ENCODE measurements at regions not wholly inside any gene's neighbourhood (a gene's known extent, or its start where the extent isn't known, plus 50 kb on each side); places are given as distances from the start of the nearest gene placed in this dataset.
"Not testable (repeated sequence)": the region's sequence is repeated elsewhere in the genome, so short reads cannot be mapped to it uniquely, and the experiment has no call there.

DNA sequence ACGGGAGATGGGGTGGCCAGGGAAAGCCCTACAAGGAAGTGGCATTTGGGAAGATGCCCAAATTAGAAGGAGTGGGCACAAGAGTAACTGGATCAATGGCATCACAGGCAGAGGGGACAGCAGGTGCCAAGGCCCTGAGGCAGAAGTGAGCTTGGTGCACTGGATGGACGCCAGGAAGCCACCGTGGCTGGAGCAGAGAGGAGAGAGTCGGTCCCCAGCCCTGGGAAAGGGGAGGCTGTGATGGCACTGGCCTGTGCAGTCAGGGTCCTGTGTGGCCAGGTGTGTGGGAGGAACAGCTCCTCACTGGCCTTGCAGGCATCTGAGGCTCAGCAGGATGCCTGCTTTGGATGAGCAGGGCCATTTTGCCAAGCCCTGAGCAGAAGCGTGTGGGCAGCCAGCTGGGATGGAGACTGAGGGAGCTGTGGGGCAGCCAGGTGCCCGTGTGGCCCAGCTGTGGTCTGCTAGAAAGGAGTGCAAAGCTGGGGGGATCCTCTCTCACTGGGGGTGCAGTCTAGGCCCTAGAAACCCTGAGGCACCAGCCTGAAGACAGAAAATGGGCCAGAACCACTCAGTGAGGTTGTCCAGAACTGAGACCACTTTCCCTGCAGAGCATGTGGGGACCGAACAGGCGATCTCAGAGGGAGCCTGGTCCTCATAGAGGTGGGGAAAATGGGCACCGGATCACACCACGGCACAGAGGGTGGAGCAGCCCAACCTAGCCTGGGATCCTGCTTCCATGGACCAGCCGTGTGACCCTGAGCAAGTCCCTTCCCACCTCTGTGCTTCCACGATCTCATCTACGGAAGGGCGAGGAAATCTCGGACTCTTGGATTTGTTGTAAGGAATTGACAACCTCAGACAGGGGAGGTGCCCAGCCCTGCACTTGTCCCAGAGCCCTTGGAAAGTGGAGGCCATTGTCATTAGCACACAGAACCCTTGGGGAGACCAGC lies 78.6 kb upstream of the RTL6 start:
- no peak for DNase-seq (ENCODE audit: low read depth, low spot score)

DNA sequence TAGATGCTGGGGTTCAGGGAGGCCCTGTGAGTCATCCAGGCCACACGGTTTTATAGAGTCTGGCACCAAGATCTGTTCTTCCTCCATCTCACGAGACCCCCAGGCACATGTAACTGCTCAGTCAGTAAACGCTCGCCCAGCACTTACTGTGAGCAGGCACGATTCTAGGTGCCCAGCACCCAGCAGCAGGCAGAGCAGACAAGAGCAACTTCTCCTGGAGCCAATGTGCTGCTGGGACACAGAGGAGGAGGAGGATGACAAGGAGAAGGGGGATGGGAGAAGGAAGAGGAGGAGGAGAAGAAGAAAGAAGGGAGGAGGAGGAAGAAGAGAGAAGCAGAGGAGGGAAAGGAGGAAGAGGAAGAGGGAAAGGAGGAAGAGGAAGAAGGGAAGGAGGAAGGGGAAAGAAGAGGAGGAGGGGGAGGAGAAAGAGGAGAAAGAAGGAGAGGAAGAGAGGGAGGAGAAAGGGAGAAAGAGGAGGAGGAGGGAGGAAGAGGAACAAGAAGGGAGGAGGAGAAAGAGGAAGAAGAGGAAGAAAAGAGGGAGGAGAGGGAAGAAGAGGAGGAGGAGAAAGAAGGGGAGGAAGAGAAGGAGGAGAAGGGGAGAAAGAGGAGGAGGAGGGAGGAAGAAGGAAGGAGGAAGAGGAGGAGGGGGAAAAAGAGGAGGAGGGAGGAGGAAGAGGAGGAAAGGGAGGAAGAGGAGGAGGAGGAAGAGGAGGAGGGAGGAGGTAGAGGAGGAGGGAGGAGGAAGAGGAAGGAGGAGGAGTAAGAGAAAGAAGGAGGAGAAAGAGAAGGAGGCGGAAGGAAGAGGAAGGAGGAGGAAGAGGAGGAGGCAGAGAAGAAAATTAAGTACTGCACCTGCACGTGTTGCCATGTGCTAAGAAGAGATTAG lies 77.6 kb upstream of the RTL6 start:
- DNase-seq (ENCODE audit: low read depth, low spot score): no peak

DNA sequence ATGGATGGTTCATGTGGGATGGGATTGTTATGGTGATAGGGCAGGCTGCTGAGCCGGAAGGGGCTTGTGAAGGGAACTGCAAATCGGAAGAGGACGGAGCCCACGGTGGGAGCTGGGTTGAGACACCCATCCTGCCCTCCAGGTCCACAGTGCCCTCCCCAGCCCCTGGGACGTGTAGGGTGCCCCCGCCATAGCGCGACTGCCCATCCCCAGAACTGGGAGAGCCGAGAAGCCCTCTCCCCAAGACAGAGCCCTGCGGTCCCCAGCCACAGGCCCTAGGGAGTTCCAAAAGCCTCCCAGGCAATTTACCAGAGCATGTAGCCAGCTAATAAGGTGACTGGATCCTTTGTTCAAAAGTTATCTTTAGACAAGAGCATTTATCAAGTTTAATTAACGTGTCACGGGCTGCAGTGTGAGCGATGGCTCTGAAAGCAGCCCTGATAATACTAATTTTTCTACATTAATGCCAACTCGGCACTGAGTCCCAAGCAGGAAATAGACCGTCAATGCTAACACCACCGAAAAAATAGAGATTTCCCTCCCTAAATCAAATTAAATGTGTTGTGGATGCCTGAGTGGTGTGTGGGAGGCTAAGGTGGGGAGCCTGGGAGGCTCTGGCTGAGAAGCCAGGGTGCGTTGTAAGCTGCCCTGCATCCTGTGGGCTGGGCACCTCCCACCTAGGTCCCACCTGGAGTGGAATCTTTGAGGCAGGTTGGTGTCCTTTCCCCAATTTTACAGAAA lies 76.8 kb upstream of the RTL6 start:
- DNase-seq (ENCODE audit: low read depth, low spot score): no peak

DNA sequence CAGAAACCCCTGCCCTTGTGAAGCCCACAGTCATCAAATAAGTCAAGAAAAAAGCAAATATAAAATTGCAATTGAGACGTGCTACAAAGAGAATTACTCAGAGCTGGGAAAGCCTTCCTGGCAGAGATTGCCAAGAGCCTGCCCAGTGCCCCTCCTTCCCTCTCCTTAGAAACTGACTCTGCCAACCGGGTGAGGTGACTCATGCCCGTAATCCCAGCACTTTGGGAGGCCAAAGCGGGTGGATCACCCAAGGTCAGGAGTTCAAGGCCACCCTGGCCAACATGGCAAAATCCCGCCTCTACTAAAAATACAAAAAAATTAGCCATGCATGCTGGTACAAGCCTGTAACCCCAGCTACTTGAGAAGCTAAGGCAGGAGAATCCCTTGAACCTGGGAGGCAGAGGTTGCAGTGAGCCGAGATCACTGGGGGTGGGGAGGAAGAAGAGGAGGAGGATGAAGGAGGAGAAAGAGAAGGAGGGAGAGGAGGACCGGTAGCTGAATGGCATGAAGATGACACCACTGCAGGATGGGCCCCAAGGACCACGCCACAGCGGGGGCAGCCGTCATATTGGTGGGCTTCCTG lies 76.1 kb upstream of the RTL6 start:
- DNase-seq (ENCODE audit: low read depth, low spot score): no peak

DNA sequence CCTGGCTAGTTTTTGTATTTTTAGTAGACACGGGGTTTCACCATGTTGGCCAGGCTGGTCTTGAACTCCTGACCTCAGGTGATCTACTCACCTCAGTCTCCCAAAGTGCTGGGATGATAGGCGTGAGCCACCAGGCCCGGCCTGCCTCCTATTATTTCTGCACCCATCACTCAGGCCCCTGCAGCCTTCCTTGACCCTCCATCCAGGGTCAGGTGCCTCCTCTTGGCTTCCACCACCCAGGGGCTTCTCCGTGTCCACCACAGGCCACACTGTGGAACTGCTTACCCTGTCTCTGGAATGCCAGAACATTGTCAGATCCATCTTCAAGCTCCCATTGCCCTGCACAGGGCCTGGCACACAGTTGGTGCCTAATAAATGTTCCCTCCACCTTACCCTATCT lies 75.4 kb upstream of the RTL6 start:
- DNase-seq (ENCODE audit: low read depth, low spot score): no peak

DNA sequence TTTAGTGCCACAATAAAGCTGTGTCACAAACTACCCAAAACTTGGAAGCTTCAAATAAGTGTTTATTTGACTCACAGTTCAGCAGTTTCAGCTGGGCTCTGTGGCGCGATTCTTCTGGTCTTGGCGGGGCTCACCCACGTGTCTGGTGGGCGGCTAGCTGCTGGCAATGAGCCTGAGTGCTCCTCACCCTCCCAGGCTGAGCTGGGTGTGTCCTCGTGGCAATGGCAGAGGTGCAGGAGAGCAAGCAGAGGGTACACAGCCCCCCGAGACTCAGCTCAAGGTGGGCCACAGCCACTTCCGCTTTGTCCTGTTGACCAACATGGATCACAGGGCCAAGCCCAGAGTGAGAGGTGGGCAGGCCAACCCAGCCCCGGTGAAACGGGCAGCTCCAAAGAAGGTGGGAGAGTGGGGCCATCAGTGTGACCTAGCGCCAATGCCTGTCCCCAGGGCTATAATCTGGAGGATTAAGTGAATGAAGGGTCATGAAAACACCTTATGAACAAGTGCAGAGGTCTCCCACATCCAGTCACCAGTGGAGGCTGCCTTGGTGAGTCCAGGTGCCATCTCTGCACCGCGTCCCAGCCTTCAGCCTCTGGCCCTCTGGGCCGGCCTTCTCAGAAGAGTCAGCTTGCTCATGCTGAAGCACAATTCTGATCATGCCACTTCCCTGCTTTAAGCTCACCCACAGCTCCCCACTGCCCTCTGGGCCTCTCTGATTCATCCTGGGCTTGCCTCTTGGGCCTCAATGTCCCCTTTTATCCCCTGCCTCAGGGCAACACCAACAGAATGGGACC lies 74.6 kb upstream of the RTL6 start:
- no peak for DNase-seq (ENCODE audit: low read depth, low spot score)

DNA sequence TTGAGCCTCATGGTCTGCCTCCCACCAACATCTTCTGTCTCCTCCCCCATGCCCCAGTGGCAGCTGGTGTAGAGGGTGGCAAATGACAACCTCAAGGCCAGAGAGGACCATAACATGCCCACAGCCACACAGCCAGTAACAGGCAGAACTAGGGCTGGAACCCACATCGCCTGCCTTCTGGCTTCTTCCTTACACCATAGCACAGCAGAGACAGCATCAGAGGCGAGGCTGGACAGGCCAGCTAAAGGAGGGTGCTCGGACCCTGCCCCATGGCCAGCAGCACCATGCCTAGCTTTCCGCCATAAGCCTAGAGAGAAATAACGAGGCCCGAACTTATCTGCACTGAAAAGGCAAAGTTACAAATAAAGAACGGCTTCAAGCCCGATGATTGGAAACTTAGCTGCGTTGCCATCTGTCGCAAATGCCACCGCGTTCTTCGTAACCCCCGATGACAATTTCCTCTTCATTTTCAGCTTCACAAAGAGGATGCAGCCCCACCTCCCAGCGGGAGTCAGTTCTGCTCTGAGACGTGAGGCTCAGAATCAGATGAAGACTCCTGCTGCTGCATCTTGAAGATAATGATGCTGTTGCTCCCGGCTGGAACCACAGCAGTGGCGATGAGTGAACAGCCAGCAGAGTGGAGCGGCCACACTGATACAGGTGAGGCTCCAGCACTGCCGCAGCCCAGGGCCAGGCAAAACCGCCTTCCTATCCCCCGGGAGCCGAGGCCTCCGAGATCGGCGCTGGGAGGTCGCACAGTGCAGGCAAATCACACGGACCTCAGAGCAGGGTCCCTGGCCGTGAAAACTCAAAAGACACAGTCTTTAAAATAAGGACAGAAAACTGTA lies 73.8 kb upstream of the RTL6 start:
- no peak for DNase-seq (ENCODE audit: low read depth, low spot score)

DNA sequence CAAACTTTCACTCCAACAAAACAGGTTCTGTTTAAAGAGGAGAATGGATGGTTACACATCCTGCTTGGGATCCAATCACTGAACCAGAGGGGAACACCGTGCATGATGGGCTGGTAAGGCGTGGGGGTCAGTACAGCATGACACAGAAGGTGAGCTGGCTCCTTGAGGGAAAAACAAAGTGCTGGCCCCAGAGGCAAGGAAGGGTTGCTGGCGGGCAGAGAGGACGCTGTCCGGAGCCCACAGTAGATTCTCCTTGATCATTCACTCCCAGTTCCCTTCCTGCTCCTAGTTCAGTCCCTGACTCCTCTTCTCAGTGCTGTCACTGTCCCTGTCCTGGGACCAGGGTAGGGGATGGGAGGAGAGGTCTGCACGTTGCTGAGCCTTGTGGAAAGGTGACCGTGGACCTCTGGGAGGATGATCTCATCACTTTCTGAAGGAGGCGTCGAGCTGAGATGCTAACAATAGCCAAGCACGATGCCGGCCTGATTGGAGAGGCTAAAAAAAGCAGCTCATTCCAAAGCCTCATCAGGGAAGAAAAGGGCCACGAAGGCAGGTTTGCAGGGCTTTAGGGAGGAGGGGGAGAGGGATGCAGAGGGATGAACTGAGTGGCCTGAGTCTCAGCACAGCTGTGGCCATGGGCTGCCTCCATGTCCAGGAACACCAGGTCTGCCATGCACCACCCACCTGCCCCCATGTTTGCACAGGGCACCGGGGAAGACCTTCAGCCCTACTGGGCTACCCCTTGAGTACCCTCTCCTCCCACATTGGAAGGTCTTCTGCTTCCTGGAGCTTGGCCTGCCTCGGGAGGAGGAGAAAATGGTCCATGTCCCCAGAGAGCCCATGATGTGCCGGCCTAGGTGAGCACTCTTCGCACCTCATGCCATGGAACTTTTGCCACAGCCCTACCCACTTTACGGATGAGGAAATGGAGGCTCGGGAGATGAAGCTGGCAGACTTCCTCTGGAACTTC lies 72.7 kb upstream of the RTL6 start:
- DNase-seq (ENCODE audit: low read depth, low spot score): no peak

DNA sequence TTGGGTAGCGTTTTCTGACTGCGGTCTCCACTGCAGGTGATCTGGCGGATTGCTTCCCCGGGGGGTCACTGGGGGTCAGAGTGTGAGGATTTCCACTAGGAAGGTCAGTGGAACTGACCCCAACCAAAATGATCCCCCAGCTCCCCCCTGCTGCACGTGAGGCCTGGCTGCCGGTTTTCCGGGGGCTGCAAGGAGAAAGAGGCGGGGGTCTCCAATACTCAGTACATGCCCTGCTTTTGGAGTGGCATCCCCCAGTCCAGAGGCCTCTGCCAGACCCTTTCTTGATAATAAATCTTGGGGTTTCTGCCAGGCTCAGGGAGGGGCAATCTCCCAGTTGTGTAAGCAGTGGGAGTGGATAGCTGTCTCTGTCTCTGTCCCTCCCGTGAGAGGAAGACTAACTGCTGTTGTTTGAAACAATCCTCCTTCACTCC lies 71.5 kb upstream of the RTL6 start:
- no peak for DNase-seq (ENCODE audit: low read depth, low spot score)

DNA sequence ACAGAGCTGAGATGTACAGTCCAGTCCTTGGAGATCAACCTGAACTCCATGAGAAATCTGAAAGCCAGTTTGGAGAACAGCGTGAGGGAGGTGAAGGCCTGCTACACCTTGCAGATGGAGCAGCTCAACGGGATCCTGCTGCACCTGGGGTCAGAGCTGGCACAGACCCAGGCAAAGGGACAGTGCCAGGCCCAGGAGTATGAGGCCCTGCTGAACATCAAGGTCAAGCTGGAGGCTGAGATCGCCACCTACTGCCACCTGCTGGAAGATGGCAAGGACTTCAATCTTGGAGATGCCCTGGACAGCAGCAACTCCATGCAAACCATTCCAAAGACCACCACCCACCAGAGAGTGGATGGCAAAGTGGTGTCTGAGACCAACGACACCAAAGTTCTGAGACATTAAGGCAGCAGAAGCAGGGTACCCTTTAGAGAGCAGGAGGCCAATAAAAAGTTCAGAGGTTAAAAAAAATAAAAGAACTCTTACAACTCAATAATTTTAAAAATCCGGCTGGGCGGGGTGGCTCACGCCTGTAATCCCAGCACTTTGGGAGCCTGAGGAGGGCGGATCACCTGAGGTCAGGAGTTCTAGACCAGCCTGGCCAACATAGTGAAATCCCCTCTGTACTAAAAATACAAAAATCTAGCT lies 69.9 kb upstream of the RTL6 start:
- peak; percentile 13 for DNase-seq (ENCODE audit: low read depth, low spot score)

DNA sequence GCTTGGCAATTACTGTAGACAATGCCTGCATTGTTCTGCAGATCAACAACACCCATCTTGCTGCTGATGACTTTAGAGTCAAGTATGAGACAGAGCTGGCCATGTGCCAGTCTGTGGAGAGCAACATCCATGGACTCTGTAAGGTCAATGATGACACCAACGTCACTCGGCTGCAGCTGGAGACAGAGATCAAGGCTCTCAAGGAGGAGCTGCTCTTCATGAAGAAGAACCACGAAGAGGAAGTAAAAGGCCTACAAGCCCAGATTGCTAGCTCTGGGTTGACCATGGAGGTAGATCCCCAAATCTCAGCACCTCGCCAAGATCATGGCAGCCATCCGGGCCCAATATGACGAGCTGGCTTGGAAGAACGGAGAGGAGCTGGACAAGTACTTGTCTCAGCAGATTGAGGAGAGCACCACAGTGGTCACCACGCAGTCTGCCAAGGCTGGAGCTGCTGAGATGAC lies 69.4 kb upstream of the RTL6 start:
- not testable (repeated sequence) for DNase-seq (ENCODE audit: low read depth, low spot score)

DNA sequence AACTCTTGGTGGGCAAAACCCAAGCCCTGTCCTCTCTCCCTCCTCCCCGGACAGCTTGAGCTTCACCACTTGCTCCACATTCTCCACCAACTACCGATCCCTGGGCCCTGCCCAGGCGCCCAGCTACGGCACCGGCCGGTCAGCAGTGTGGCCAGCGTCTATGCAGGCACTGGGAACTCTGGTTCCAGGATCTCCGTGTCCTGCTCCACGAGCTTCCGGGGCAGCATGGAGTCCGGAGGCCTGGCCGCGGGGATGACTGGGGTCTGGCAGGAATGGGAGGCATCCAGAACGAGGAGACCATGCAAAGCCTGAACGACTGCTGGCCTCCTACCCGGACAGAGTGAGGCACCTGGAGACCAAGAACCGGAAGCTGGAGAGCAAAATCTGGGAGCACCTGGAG lies 68.9 kb upstream of the RTL6 start:
- no peak for DNase-seq (ENCODE audit: low read depth, low spot score)

DNA sequence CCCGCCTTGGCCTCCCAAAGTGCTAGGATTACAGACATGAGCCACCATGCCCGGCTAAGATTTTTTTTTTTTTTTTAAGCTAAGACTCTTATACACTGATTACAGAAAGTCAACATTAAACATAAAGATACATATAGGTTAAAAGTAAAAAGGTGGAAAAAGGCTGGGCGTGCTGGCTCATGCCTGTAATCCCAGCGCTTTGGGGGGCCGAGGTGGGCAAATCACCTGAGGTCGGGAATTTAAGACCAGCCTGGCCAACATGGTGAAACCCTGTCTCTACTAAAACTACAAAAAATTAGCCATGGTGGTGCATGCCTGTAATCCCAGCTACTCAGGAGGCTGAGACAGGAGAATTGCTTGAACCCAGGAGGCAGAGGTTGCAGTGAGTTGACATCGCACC lies 64.6 kb upstream of the RTL6 start:
- DNase-seq (ENCODE audit: low read depth, low spot score): not testable (repeated sequence)

DNA sequence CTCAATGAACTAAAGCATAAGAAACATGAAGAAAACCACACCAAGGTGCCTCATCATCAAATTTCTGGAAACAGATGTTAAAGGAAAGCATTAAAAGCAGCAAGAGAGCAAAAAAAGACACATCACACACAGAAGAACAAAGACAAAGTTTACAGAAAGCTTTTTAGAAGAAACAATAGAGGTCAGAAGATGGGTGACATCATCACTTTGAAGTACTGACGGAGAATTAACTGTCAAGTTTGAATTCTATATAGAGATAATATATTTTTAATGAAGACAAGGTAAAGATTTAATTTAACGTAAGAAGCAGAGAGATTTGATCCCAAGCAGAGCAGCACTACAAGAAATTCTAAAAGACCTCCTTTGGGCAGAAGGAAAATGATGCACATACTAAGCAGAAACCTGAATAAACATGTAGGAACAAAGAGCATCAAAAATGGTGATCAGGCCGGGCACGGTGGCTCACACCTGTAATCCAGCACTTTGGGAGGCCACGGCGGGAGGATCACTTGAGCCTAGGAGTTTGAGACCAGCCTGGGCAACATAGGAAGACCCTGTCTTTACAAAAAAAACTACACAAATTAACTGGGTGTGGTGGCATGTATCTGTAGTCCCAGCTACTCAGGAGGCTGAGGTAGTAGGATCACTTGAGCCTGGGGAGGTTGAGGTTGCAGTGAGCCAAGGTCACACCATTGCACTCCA lies 63.3 kb upstream of the RTL6 start:
- DNase-seq (ENCODE audit: low read depth, low spot score): no peak

DNA sequence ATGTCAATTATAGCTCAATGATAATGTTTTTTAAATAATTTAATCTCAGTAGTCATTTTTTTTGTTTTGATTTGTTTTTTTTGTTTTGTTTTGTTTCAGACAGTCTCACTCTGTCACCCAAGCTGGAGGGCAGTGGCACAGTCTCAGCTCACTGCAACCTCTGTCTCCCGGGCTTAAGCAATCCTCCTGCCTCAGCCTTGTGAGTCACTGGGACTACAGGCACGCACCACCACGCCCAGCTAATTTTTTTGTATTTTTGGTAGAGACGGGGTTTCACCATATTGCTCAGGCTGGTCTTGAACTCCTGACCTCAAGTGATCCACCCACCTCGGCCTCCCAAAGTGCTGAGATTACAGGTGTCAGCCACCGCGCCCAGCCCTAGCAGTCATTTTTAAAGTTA lies 60.6 kb upstream of the RTL6 start:
- not testable (repeated sequence) for DNase-seq (ENCODE audit: low read depth, low spot score)

DNA sequence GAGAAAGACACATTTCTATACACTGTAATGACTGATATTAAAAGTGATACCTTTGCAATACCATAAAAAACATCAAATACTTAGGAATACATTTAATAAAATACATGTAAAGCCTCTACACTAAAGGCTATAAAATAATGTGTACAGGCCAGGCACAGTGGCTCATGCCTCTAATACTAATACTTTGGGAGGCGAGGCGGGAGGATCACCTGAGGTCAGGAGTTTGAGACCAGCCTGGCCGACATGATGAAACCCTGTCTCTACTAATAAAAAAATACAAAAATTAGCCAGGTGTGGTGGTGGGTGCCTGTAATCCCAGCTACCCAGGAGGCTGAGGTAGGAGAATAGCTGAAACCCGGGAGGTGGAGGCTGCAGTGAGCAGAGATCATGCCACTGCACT lies 59.8 kb upstream of the RTL6 start:
- DNase-seq (ENCODE audit: low read depth, low spot score): not testable (repeated sequence)

DNA sequence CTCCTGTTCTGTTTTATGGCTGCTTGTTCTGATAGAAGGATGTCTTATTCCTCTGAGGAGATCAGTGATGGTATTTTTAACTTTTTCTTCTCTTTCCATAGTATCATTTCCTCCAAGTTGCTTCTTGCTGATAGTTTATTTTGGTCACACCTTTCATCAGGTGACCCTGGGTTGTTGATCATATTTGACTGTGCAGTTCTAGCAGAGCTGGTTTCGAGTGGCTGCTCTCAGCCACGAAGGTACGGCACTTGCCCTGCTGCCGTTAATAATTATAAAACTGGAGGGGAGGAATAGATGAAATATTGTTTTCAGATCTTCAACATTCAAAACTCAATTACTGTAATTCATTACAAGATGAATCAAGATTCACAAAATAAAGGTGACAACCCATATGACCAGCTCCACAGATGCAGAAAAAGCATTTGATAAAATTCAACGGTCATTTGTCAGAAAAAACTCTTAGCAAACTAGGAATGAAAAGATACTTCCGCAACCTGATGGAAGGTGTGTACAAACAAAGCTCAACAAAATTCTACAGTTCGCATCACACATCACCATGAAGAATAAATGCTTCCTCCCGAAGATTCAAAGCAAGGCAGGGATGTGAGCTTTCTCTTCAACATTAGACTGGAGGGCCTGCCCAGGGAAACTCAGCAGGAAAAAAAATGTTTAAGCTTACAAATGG lies 59.2 kb upstream of the RTL6 start:
- no peak for DNase-seq (ENCODE audit: low read depth, low spot score)

Measured in activated CD4-positive, CD25-positive, alpha-beta regulatory T cell treated with anti-CD3 and anti-CD28 coated beads, Interleukin-2, amount 50 U/mL, for 16 hours (primary cell).